Endodermal cell (in vitro differentiated cells): ENCODE measurements at regions not wholly inside any gene's neighbourhood (a gene's known extent, or its start where the extent isn't known, plus 50 kb on each side); places are given as distances from the start of the nearest gene placed in this dataset.

Source experiments
- DNase-seq: peaks from one replicate; pipeline ENCODE4 v3.0.0-alpha.2; 2017
- H3K27ac ChIP-seq: 2 replicates; pipeline ENCODE4 v1.5.1; 2013; ENCODE audit warnings: mild to moderate bottlenecking, low read depth, low read length, moderate library complexity
- H3K27me3 ChIP-seq: 2 replicates; pipeline ENCODE4 v1.6.1; 2013; ENCODE audit warnings: mild to moderate bottlenecking, low read length, moderate library complexity; ENCODE audit not compliant: insufficient read depth, control insufficient read depth, poor library complexity, severe bottlenecking
- H3K36me3 ChIP-seq: 2 replicates; pipeline ENCODE4 v1.7.0; 2013; ENCODE audit warnings: mild to moderate bottlenecking, low read length, moderate library complexity; ENCODE audit not compliant: control insufficient read depth, insufficient read depth
- H3K4me1 ChIP-seq: one replicate; pipeline ENCODE4 v1.7.0; 2013; ENCODE audit warnings: low read length; ENCODE audit not compliant: control insufficient read depth, insufficient read depth
- H3K4me3 ChIP-seq: 2 replicates; pipeline ENCODE4 v1.5.1; 2013; ENCODE audit warnings: mild to moderate bottlenecking, low read length, moderate library complexity
- H3K9ac ChIP-seq: 2 replicates; pipeline ENCODE4 v1.6.1; 2013; ENCODE audit warnings: mild to moderate bottlenecking, low read length, moderate library complexity; ENCODE audit not compliant: poor library complexity, severe bottlenecking; ENCODE audit errors: extremely low read depth
- H3K9me3 ChIP-seq: 2 replicates; pipeline ENCODE4 v1.6.1; 2013; ENCODE audit warnings: mild to moderate bottlenecking, low read length, moderate library complexity; ENCODE audit not compliant: control insufficient read depth
- H3K27ac Mint-ChIP-seq: 2 replicates; pipeline ENCODE4 v1.8.0; 2020; ENCODE audit warnings: mixed read lengths
- H3K27me3 Mint-ChIP-seq: 2 replicates; pipeline ENCODE4 v1.8.0; 2021; ENCODE audit warnings: mild to moderate bottlenecking, mixed read lengths; ENCODE audit not compliant: insufficient read depth
- H3K36me3 Mint-ChIP-seq: 2 replicates; pipeline ENCODE4 v1.8.0; 2020; ENCODE audit warnings: low read depth, mixed read lengths
- H3K4me1 Mint-ChIP-seq: 2 replicates; pipeline ENCODE4 v1.8.0; 2020; ENCODE audit warnings: mixed read lengths
- H3K4me3 Mint-ChIP-seq: 2 replicates; pipeline ENCODE4 v1.8.0; 2020; ENCODE audit warnings: mild to moderate bottlenecking, moderate library complexity, mixed read lengths
- H3K9me3 Mint-ChIP-seq: 2 replicates; pipeline ENCODE4 v1.8.0; 2020; ENCODE audit warnings: mild to moderate bottlenecking, mixed read lengths
- CTCF ChIP-seq: fragments of 200-600 bp; sonication (generic); conservative IDR thresholded peaks from 2 replicates; pipeline ENCODE4 v1.5.0; 2021; ENCODE audit warnings: antibody characterized with exemption, mild to moderate bottlenecking
- WGBS, 2 experiments: methylation state at CpG; one replicate each; pipeline versions ENCODE4 v1.1.5 to v1.1.7; 2013; ENCODE audit warnings: missing lambda C conversion rate in 2 of 2, mixed read lengths in 1 of 2; ENCODE audit not compliant: insufficient coverage in 1 of 2, insufficient read length in 1 of 2; 5-methylcytosine and 5-hydroxymethylcytosine counted together

GRCh38 chr4:160701671-160702070, 1462.1 kb downstream of the FSTL5 start:
- Histone ChIP-seq H3K4me3 (no peak overlapping the region), H3K36me3 (no peaks in the 10 kb centered on the region), H3K27ac (no peak overlapping the region), H3K9me3 (no peaks in the 10 kb centered on the region), H3K9ac (no peak overlapping the region), H3K4me1 (no peaks in the 10 kb centered on the region), H3K27me3 (no peaks in the 10 kb centered on the region)
- no peak for TF ChIP-seq CTCF
- no peak for DNase-seq
- Mint-ChIP-seq H3K4me3 (no peak overlapping the region), H3K4me1 (peaks cover 4% of the 10 kb centered on the region), H3K27me3 (no peaks in the 10 kb centered on the region), H3K36me3 (no peaks in the 10 kb centered on the region), H3K9me3 (peaks cover 2% of the 10 kb centered on the region), H3K27ac (no peak overlapping the region)
- WGBS, 2 experiments, result 90 to 93% methylated on average over 4 of the region's 4 CpGs

GRCh38 chr4:160709026-160709425, 1454.8 kb downstream of the FSTL5 start:
- Histone ChIP-seq H3K9me3 (no peaks in the 10 kb centered on the region), H3K9ac (no peak overlapping the region), H3K4me3 (no peak overlapping the region), H3K27ac (no peak overlapping the region), H3K36me3 (no peaks in the 10 kb centered on the region), H3K4me1 (no peaks in the 10 kb centered on the region), H3K27me3 (no peaks in the 10 kb centered on the region)
- Mint-ChIP-seq H3K27ac (no peak overlapping the region), H3K36me3 (no peaks in the 10 kb centered on the region), H3K27me3 (no peaks in the 10 kb centered on the region), H3K4me3 (no peak overlapping the region), H3K4me1 (peaks cover 3% of the 10 kb centered on the region), H3K9me3 (no peaks in the 10 kb centered on the region)
- no peak for TF ChIP-seq CTCF
- WGBS, 2 experiments, result 81 to 91% methylated on average over 2 of the region's 2 CpGs
- DNase-seq, result no peak

- Histone ChIP-seq H3K4me3 (no peak overlapping the region), H3K27ac (no peak overlapping the region), H3K9ac (no peak overlapping the region), H3K27me3 (no peaks in the 10 kb centered on the region), H3K4me1 (no peaks in the 10 kb centered on the region), H3K9me3 (no peaks in the 10 kb centered on the region), H3K36me3 (no peaks in the 10 kb centered on the region)
- H3K27ac Mint-ChIP-seq, result no peak overlapping the region
- DNase-seq, result no peak
- H3K36me3 Mint-ChIP-seq, result no peaks in the 10 kb centered on the region
- TF ChIP-seq CTCF, result no peak
- no peak overlapping the region for H3K4me3 Mint-ChIP-seq
- H3K9me3 Mint-ChIP-seq, result no peaks in the 10 kb centered on the region
- no peaks in the 10 kb centered on the region for H3K27me3 Mint-ChIP-seq
- no CpG with 5 or more reads among the region's 1 CpG for WGBS, 2 experiments
- peaks cover 3% of the 10 kb centered on the region for H3K4me1 Mint-ChIP-seq
These were observed 1454.3 kb downstream of the FSTL5 start for GRCh38 chr4:160709546-160709945.
